GM19328 (cell line): ENCODE measurements at regions not wholly inside any gene's neighbourhood (a gene's known extent, or its start where the extent isn't known, plus 50 kb on each side); places are given as distances from the start of the nearest gene placed in this dataset.

Experiments used
- ATAC-seq: cut with Tn5 transposase; IDR thresholded peaks from one replicate; pipeline ENCODE4 v1.9.1; 2021; ENCODE audit warnings: mild to moderate bottlenecking, moderate library complexity; ENCODE audit not compliant: unreplicated experiment

DNA sequence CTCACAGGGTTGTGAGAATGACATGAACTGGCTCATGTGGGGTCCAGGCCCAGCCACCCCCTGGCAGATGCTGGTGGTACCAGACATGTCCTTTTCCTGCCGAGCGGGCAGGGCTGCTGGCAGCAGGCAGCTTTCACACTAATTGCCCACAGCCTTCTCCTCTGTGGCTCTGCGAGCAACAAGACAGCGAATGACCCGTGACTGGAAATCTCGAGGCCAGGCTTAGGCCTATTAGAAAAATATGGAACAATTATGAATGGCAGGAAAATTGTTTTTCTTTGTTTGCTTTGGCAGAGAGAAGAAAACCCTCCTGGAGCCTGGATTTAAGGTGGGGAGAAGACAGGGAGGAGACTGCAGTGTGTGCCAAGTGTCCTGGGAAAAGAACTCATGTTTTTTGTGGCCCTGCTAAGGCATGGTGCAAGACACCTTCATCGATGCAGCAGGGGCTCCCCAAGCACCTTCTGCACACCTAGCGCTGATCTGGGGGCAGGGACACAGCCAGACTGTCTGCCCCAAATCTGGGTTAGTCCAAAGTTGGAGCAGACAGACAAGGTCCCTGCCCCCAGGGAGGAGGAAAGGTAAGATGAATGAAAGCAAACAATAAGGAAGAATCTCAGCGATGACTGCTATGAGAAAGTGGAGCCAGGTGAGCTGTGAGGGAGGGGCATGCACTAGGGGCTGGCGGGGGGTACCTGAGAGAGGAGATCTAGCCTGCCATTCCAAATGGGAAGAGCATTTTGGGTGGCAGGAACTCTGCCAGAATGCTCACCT lies 193.8 kb upstream of the TLE3 start:
- ATAC-seq: no peak

DNA sequence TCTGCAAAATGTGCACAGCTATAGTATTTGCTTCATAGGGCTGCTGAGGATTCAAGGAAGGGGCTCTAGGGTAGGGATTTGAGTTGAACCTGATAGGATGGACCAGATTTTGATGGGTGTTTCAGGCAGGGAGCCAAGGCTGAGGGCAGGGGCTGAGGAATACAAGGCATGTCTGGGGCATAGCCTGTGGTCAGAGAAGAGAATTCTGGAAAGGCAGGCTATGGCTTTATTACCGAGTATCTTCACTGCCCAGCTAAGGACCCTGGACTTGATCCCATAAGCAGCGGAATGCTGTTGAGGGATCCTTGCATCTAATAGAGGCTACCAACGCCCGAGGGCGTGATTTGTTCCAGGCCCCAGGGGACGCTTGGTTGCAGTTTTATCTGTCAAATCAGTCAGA lies 193.0 kb upstream of the TLE3 start:
- ATAC-seq: no peak

DNA sequence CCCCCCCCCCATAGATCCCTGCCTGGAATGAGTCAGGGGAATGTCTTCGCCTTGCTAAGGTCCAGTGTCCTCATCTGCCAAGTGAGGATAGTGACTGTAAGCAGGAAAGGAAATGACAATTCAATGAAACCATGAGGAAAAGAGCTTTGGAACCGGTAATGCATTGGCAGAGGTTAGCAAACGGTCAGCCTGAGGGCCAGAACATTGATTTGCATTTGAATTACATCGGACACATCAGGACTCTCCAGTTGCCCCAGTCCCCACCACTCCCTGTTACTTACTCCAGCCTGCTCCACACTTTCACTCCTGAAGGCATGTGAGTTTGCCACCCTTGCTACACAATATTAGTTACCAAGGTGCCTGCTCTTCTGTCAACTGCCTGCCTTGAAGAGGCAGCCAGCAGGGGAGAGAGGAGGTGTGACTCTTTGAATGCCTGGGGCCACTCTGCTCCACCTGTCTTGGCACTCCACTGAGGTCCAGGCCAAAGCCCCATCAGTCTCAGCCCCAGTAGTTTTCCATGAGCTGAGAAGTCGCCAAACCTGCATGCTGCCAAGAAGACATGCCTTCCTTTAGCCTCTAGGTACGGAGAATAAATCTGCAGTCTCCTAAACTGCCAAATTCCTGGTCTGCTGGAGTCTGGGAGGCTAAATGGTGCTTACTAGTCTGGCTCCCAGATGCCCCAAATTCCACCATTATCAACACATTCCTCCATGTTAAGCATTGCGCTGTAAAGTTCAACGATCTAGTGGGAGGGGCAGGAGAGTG lies 191.7 kb upstream of the TLE3 start:
- no peak for ATAC-seq

- no peak for ATAC-seq
Observed at GRCh38 chr15:70286113-70286806, 188.5 kb upstream of the TLE3 start.

DNA sequence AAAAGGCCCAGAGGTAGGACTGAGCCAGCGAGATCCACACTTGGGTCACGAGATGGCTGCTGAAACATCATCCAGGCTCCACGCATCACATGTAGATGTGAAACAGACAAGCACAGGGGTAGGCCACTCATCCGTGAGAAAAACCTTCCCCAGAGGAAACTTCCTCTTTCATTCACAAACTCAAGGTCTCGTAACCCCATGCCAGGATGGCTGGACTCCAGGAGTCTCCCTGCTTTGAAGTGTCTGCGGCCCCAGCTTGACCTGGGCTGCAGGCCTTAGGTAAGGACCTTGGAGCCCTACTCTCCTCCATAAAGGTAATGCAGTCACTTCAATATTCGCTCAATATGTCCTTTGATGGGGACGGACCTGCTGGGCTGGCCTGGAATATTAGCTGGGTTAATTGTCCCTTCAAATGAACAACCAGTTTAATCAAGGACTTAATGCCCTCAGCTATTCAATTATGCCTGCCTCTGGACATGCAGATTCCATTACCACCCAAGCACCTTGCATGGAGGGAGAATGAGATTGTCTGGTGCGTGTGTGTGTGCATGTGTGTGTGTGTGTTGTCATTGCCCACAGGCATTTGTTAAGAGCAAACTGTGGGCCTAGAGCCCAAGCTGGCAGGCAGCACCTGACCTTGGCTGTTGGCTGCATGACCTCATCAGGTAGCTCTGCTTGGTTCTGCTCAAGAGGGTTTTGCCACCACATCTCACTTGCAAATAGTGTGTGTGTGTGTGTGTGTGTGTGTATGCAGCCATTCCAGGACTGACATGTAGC lies 186.9 kb upstream of the TLE3 start:
- no peak for ATAC-seq

DNA sequence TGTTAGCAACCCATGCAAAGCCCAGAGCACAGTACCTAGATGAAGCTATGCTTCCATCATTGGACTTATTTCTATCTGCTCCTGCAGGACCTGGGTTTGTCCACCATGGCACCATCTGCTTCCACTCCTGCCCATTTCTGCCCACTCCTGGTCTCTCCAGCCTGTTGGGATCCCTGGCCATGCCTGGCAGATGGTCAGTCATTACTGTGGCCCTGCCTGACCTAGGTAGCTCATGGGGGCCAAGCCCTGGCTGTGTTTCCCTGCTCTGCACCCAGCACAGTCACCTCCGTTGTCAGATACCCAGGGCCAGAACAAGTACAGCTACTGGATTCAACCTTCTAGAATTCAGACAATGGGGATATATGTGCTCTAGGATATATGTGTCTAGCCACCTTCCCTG lies 185.8 kb upstream of the TLE3 start:
- no peak for ATAC-seq

DNA sequence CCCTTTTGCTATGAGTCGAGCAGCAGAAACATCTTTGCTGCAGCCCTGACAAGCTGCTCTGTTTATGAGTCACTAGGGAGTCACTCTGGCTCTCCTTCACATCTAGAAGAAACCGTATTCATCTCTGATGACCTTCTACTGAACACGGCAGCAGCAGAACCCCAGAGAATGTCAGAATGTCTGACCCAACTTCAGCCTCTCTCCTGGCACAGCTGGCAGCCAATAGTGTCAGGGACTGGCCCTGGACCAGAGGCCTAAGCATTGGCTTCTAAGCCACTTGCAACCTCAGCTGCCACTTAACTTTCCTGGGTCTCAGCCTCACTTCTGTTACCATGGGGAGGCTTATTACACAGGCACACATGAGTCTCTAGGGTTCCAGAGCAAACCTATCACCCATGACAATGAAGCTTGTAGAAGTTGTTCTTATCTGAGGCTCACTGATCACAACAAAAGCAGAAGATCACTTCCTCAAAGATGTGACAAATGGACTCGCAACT lies 184.1 kb upstream of the TLE3 start:
- ATAC-seq: no peak

DNA sequence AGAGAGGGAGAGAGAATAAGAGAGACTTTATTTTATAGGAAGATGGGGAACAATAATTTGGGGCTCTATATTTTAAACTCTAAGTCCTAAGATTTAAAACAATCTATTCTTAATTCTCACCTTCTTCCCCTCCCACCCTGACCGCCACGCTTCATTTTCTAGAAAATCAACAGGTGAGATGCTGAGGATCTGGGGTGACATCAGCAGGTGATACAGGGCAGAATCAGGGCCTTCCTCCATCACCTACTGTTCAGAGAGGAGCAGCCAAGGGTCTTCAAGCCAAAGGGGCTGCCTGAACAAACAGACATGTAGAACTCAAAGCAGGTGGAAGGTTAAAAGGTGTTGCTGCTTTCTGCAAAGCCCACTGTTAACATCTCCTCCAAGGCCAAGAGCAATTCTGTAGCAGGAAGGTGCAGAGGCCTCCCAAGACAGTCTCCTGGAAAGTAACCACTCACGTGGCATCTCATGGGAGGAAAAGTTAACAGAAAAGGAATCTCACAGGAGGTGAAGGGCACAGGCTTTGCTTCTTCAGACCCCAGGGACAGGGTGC lies 183.6 kb upstream of the TLE3 start:
- no peak for ATAC-seq

DNA sequence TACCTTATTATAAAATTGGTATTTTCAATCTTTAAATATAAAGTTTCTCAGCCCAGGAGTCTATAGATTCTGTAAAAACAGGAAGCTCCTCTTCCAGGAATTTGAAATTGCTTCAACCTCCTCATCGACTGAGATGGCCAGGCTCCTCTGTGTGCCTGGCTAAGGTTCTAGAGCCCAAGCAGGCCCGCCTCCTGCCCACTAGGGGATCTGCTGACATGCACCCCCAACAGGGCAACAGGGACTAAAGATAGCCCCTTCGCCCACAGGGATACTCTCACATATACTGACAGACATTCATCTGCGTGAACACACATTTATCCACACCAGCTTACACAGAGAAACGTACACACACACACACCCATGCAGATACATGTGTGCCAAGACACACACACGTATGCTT lies 183.1 kb upstream of the TLE3 start:
- ATAC-seq: no peak

DNA sequence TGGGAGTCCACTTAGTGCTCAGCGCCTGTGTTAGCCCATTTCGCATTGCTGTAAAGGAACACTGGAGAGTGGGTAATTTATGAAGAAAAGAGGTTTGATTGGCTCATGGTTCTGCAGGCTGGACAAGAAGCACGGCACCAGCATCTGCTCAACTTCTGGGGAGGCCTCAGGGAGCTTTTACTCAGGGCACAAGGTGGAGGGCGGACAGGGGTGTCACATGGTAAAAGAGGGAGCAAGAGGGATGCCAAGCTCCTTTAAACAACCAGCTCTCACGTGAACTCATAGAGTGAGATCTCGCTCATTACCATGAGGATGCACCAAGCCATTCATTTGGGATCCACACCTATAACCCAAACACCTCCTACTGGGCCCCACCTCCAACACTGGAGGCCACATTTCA lies 181.4 kb upstream of the TLE3 start:
- no peak for ATAC-seq

- ATAC-seq: no peak
Observed at GRCh38 chr15:70278644-70279043, 180.9 kb upstream of the TLE3 start.

GRCh38 chr15:70277556-70277955 lies 179.8 kb upstream of the TLE3 start:
- no peak for ATAC-seq

- no peak for ATAC-seq
Observed at GRCh38 chr15:70276401-70276800, 178.7 kb upstream of the TLE3 start.

DNA sequence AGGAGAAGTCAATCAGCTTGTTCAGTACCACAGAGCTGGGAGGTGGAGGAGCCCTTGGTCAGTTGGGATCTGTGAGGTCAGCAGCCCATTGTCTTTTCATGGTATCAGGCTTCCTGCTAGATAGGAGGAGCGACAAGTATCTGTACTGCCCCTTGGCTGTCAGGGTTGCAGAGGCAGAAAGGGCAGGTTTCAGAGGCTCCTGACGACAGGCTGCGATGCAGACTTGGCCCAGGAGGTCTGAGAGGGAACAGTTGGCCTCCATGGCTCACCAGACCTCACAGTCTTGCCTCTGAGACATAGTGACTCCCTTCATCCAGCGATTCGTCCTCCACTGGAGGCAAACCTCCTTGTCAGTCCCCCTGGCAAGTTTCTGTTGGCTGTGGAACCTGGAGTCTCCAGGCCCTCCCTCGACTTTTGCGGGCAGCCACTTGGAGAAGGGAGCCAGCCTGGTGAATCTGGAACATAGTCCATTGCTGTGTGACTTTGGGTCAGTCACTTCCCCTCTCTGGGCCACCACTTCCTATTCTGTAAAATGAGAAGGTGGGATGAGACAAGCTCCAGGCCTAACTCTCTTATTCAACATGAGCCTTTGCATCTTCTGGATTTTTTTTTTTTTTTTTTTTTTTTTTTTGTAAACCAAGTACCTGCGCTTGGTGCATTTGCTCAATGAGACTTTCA lies 177.9 kb upstream of the TLE3 start:
- ATAC-seq: no peak

DNA sequence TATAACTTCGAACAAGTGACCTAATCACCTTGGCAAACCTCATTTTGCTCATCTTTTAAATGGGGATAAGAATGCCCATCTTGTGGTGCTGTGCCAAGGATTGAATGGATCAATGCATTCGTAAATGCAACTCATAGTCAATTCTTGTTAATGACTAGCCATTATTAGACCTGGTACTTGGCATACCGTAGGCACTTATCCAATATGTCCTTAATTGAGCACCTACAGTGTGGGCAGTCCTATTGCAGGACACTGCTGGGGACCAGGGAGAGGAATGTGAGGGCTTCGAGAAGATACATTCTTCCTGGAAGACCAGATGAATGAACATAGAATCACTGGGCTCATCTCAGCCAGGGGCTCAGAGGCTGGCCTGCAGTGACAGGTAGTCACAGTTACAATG lies 177.2 kb upstream of the TLE3 start:
- no peak for ATAC-seq

GRCh38 chr15:70274255-70274880 lies 176.7 kb upstream of the TLE3 start:
- no peak for ATAC-seq

DNA sequence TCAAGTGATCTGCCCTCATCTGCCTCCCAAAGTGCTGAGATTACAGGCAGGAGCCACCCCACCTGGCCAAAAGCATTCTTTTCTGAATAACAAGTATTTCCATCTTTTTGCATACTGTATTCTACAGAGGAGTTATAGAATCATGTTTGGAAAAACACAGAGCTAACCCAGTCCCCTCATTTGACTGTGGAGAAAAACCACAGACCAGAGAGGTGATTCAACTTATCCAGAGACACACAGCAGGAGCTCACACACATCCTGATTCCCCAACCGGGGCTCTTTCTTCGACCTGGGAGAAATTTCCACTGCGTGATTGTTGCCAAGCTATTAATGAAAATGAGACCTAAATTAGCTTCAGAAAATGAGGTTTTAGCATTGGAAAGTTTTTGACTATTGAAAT lies 176.1 kb upstream of the TLE3 start:
- ATAC-seq: no peak

GRCh38 chr15:70272565-70273355 lies 175.0 kb upstream of the TLE3 start:
- ATAC-seq: no peak
